K562 (cell line): ENCODE measurements at regions not wholly inside any gene's neighbourhood (a gene's known extent, or its start where the extent isn't known, plus 50 kb on each side); places are given as distances from the start of the nearest gene placed in this dataset.

ENCODE experiments used
- EZH2 ChIP-seq: IDR thresholded peaks from 2 replicates; pipeline ENCODE4 v1.6.1; 2012; ENCODE audit warnings: low read depth, mild to moderate bottlenecking, inconsistent platforms, low read length, borderline replicate concordance
- ZNF23 ChIP-seq: fragments of 250-450 bp; sonication (Bioruptor Pico); IDR thresholded peaks from 2 replicates; pipeline ENCODE4 v1.4.0; 2020; ENCODE audit warnings: mild to moderate bottlenecking

- no peak for TF ChIP-seq EZH2
- no peak for TF ChIP-seq ZNF23 (CRISPR knock-in tag)
These were observed 714.4 kb upstream of the CDH6 start for GRCh38 chr5:30479104-30479503.
